ENCODE measurements at regions not wholly inside any gene's neighbourhood (a gene's known extent, or its start where the extent isn't known, plus 50 kb on each side); places are given as distances from the start of the nearest gene placed in this dataset.

- ATAC-seq (ENCODE audit: low read depth) (no peak), DNase-seq (no peak)
- no peaks in the 10 kb centered on the region for H4K20me1 ChIP-seq (ENCODE audit: insufficient read depth, low read length)
- no peak overlapping the region for H4K91ac ChIP-seq (ENCODE audit: insufficient read depth, low read depth, low read length)
- in situ Hi-C loops (cut with MboI; ENCODE audit: low sequenced_read_pairs), result no loop called here
- H2BK15ac ChIP-seq (ENCODE audit: low read depth, low read length), result no peak overlapping the region
- H3K18ac ChIP-seq (ENCODE audit: low read depth, low read length), result no peak overlapping the region
- H4K5ac ChIP-seq (ENCODE audit: low read depth, low read length), result no peak overlapping the region
- no peak overlapping the region for H3K14ac ChIP-seq (replicated peaks; ENCODE audit: low read depth, low read length)
- H2AFZ ChIP-seq (replicated peaks; ENCODE audit: low read length, poor library complexity), result no peak overlapping the region
- H3K9me3 ChIP-seq (ENCODE audit: control insufficient read depth, insufficient read depth, low read length), result no peaks in the 10 kb centered on the region
- no peak overlapping the region for H3K23ac ChIP-seq (ENCODE audit: low read depth, low read length)
- no TSS peak for BruUV-seq (replicated peaks)
- no peak overlapping the region for H2AK5ac ChIP-seq (ENCODE audit: low read depth, low read length)
- dilution Hi-C loops (cut with HindIII; ENCODE audit: low sequenced_read_pairs, unreplicated experiment), result no loop called here
- H3K36me3 ChIP-seq (ENCODE audit: control insufficient read depth, insufficient read depth, low read length), result no peaks in the 10 kb centered on the region
- H2BK120ac ChIP-seq (ENCODE audit: low read depth, low read length), result no peak overlapping the region
- no peaks in the 10 kb centered on the region for H3K4me1 ChIP-seq (ENCODE audit: control insufficient read depth, insufficient read depth, low read length)
- POLR2A ChIA-PET (ENCODE audit: unreplicated experiment), result no interaction called here
- no peaks in the 10 kb centered on the region for H3K27me3 ChIP-seq (ENCODE audit: control insufficient read depth, insufficient read depth, low read length)
- CTCF ChIA-PET, result no interaction called here
- H4K8ac ChIP-seq (ENCODE audit: low read depth in 2 of 2, low read length in 2 of 2), result no peak overlapping the region
- H3K9ac ChIP-seq (ENCODE audit: low read depth, low read length), result no peak overlapping the region
- H2AK9ac ChIP-seq (replicated peaks; ENCODE audit: low read depth, low read length, poor library complexity), result no peak overlapping the region
- no peak overlapping the region for H3K4me3 ChIP-seq (ENCODE audit: insufficient read depth, low read depth, low read length)
- H2BK5ac ChIP-seq (ENCODE audit: low read depth, low read length, poor library complexity, severe bottlenecking), result no peak overlapping the region
- no peak overlapping the region for H3K4me2 ChIP-seq (ENCODE audit: low read depth, low read length)
- no peak overlapping the region for H2BK20ac ChIP-seq (ENCODE audit: low read depth, low read length)
- TF ChIP-seq CHD1 (IDR thresholded peaks at IDR 0.05; ENCODE audit: low read depth, low read length) (no peak), SMC3 (IDR thresholded peaks at IDR 0.05; ENCODE audit: low read depth, low read length) (no peak), RCOR1 (IDR thresholded peaks at IDR 0.05; ENCODE audit: insufficient replicate concordance, low read length) (no peak), POLR2A (IDR thresholded peaks at IDR 0.05; ENCODE audit: low read depth, low read length) (no peak), RAD21 (IDR thresholded peaks at IDR 0.05; ENCODE audit: low read length) (no peak), MAZ (IDR thresholded peaks at IDR 0.05; ENCODE audit: borderline replicate concordance, low read depth, low read length) (no peak), RFX5 (IDR thresholded peaks at IDR 0.05; ENCODE audit: low read depth, low read length) (no peak), FOS (IDR thresholded peaks at IDR 0.05; ENCODE audit: low read depth, low read length) (no peak), BHLHE40 (IDR thresholded peaks at IDR 0.05; ENCODE audit: low read depth, low read length) (no peak)
- no peak overlapping the region for H3K4ac ChIP-seq (ENCODE audit: low read depth, low read length)
- no peaks in the 10 kb centered on the region; the same call in 1 of the 2 replicates for H3K9me1 ChIP-seq (ENCODE audit: insufficient read depth, low read length)
- intact Hi-C loops (cut with micrococcal nuclease), result no loop called here
- H3K79me1 ChIP-seq (ENCODE audit: low read depth in 1 of 2, low read length in 2 of 2), result no peaks in the 10 kb centered on the region
- no peak overlapping the region for H3K56ac ChIP-seq (ENCODE audit: extremely low read depth, insufficient read depth, low read length)
- WGBS, 2 experiments (ENCODE audit: extremely low coverage in 2 of 2, insufficient read length in 1 of 2), result no CpG with 5 or more reads among the region's 3 CpGs
- H3K27ac ChIP-seq (ENCODE audit: insufficient read depth, low read length), result no peak overlapping the region
Measured at GRCh38 chr3:31331278-31331677, 201.4 kb upstream of the STT3B start.

Measured in IMR-90 (cell line).